HG03469 (cell line): ENCODE measurements at regions not wholly inside any gene's neighbourhood (a gene's known extent, or its start where the extent isn't known, plus 50 kb on each side); places are given as distances from the start of the nearest gene placed in this dataset.
"Not testable (repeated sequence)": the region's sequence is repeated elsewhere in the genome, so short reads cannot be mapped to it uniquely, and the experiment has no call there.

Experiments used
- ATAC-seq: cut with Tn5 transposase; IDR thresholded peaks from one replicate; pipeline ENCODE4 v1.9.1; 2021; ENCODE audit warnings: mild to moderate bottlenecking, moderate library complexity, moderate number of reproducible peaks; ENCODE audit not compliant: unreplicated experiment

GRCh38 chr9:115444959-115445358 lies 327.0 kb upstream of the TNC start:
- no peak for ATAC-seq

- no peak for ATAC-seq
Measured at GRCh38 chr9:115445655-115446054, 327.7 kb upstream of the TNC start.

- no peak for ATAC-seq
Measured at GRCh38 chr9:115456515-115456914, 338.6 kb upstream of the TNC start.

- no peak for ATAC-seq
Measured at GRCh38 chr9:115461280-115461679, 343.3 kb upstream of the TNC start.

- ATAC-seq = no peak
Measured at GRCh38 chr9:115462623-115463022, 344.7 kb upstream of the TNC start.

GRCh38 chr9:115466756-115467155 lies 348.8 kb upstream of the TNC start:
- ATAC-seq = no peak

- no peak for ATAC-seq
Measured at GRCh38 chr9:115469841-115470240, 351.9 kb upstream of the TNC start.

- not testable (repeated sequence) for ATAC-seq
Measured at GRCh38 chr9:115473032-115473431, 355.1 kb upstream of the TNC start.

- ATAC-seq = no peak
Measured at GRCh38 chr9:115481769-115482168, 363.8 kb upstream of the TNC start.

GRCh38 chr9:115482747-115483146 lies 364.8 kb upstream of the TNC start:
- no peak for ATAC-seq

- no peak for ATAC-seq
Measured at GRCh38 chr9:115492869-115493268, 374.9 kb upstream of the TNC start.

- no peak for ATAC-seq
Measured at GRCh38 chr9:115494393-115494792, 376.4 kb upstream of the TNC start.

GRCh38 chr9:115495052-115495635 lies 377.2 kb upstream of the TNC start:
- no peak for ATAC-seq

GRCh38 chr9:115495836-115496235 lies 377.9 kb upstream of the TNC start:
- no peak for ATAC-seq

GRCh38 chr9:115498303-115498702 lies 380.3 kb upstream of the TNC start:
- ATAC-seq = no peak

GRCh38 chr9:115507148-115507547 lies 389.2 kb upstream of the TNC start:
- no peak for ATAC-seq

- ATAC-seq = no peak
Measured at GRCh38 chr9:115513148-115513547, 395.2 kb upstream of the TNC start.

GRCh38 chr9:115514454-115514853 lies 396.5 kb upstream of the TNC start:
- ATAC-seq = no peak

GRCh38 chr9:115517335-115518075 lies 399.5 kb upstream of the TNC start:
- no peak for ATAC-seq

GRCh38 chr9:115520646-115521045 lies 402.7 kb upstream of the TNC start:
- no peak for ATAC-seq

GRCh38 chr9:115522912-115523311 lies 405.0 kb upstream of the TNC start:
- no peak for ATAC-seq

GRCh38 chr9:115524453-115525059 lies 406.6 kb upstream of the TNC start:
- ATAC-seq = no peak
